KOPT-K1 (cell line): ENCODE measurements at regions not wholly inside any gene's neighbourhood (a gene's known extent, or its start where the extent isn't known, plus 50 kb on each side); places are given as distances from the start of the nearest gene placed in this dataset.

Experiments
- H3K27ac ChIP-seq: fragments of 200-600 bp; sonication (generic); 2 replicates; pipeline ENCODE4 v1.5.1; 2016; ENCODE audit warnings: antibody characterized with exemption, mild to moderate bottlenecking, low read depth, low read length; ENCODE audit not compliant: poor library complexity, severe bottlenecking
- H3K36me3 ChIP-seq: fragments of 200-600 bp; sonication (generic); 2 replicates; pipeline ENCODE4 v1.5.1; 2017; ENCODE audit warnings: antibody characterized with exemption, mild to moderate bottlenecking, low read length, moderate library complexity; ENCODE audit not compliant: insufficient read depth
- H3K9me3 ChIP-seq: fragments of 200-600 bp; sonication (generic); 2 replicates; pipeline ENCODE4 v1.5.1; 2017; ENCODE audit warnings: antibody characterized with exemption, low read length, mild to moderate bottlenecking; ENCODE audit not compliant: insufficient read depth, poor library complexity, severe bottlenecking

- Histone ChIP-seq H3K36me3 (no peaks in the 10 kb centered on the region), H3K9me3 (no peaks in the 10 kb centered on the region), H3K27ac (no peak overlapping the region)
Observed at GRCh38 chr1:195820925-195821324, 787.3 kb downstream of the KCNT2 start.

DNA sequence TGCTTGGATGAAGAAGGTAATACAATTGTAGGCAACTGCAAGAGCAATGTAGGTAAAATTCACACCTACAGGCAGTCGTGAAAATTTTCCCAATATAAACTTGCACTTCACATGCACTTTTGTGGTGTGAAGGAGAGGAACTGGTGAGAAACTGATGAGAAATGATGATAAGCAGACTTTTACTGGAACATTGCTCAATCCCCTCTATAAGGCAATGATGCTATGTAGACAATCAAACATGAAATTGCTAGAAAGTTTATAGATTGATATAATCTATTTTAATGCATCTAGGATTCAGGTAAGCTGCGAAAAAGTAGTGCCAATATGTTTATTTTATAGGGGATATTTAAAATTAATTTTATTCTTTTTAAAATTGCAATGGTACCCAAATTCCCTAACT lies 802.2 kb downstream of the KCNT2 start:
- Histone ChIP-seq H3K27ac (no peak overlapping the region), H3K36me3 (no peaks in the 10 kb centered on the region), H3K9me3 (no peaks in the 10 kb centered on the region)

- no peaks in the 10 kb centered on the region for H3K36me3 ChIP-seq
- H3K27ac ChIP-seq = no peak overlapping the region
- H3K9me3 ChIP-seq = no peaks in the 10 kb centered on the region
Observed at GRCh38 chr1:195804547-195804946, 803.7 kb downstream of the KCNT2 start.

- H3K27ac ChIP-seq = no peak overlapping the region
- H3K36me3 ChIP-seq = no peaks in the 10 kb centered on the region
- H3K9me3 ChIP-seq = no peaks in the 10 kb centered on the region
Observed at GRCh38 chr1:195799016-195799415, 809.2 kb downstream of the KCNT2 start.

DNA sequence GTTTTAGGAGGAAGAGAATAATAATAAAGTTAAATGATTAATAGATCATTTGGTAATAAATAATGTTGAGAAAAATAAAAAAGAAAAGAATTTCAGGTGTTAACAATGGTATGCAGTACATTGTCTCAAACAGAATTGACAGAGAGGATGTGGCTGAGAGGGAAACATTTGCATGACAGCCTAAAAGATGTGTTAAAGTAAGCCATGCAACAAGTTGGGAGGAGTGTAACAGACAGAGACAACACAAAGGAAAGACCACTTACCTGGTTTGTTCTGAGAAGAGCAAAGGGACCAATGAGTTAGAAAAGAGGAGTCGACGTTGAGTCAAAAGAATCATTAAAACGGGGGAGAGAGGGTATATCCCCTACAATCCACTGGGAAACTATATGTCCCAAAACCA lies 814.0 kb downstream of the KCNT2 start:
- H3K36me3 ChIP-seq = no peaks in the 10 kb centered on the region
- H3K9me3 ChIP-seq = peaks cover 16% of the 10 kb centered on the region
- H3K27ac ChIP-seq = no peak overlapping the region

DNA sequence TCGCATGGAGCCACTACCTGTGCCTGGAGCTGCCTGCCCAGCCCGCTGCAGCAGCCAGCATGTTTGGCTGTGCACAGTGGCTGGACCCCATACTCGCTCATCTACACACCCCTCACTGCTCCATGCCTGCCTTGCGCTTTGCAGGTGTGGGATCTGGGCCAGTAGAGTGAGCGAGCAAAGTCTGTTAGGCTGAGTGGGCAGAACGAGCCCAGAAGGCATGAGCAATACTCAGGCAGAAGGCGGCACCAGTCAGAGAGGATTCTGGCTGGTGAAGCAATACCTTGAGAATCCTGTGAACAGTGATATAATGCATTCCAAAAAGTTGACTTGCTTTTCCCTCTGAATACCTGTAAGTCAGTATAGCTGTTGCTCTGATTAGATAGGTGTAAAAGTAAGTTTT lies 816.4 kb downstream of the KCNT2 start:
- peaks cover 16% of the 10 kb centered on the region for H3K9me3 ChIP-seq
- H3K36me3 ChIP-seq = no peaks in the 10 kb centered on the region

DNA sequence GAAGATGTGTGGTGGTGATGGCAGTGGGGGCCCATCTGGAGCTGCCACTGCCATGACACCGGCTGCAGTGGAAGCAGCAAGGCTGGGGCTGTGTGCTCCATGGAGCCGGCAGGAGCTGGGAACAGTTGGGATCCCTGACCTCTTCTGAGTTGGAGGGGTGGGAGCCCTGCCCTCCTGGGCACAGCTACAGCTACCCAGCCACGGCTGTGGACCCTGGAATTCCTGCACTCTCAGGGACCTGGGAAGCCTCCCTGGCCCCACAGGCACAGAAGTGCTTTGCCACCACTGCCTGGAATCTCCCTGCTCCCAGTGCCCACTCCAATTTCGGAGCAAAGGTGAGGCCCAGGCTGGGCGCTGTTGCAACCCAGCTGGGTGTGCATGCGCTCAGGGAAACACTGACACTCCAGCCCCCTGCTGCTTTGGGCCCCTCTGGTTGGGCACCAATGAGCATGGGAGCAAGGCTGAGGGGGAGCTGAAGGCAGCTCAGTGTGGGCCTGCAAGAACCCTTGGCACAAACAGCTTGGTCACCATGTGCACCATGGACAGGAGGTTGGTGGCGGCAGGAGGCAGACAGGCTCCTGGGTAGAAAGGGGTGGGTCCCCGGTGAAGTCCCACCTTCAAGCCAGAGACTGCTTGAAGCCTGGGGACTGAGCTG lies 817.6 kb downstream of the KCNT2 start:
- H3K9me3 ChIP-seq = peaks cover 16% of the 10 kb centered on the region
- no peak overlapping the region for H3K27ac ChIP-seq
- H3K36me3 ChIP-seq = no peaks in the 10 kb centered on the region

More for the DNA sequence above, 816.4 kb downstream of the KCNT2 start:
- H3K27ac ChIP-seq = no peak overlapping the region

DNA sequence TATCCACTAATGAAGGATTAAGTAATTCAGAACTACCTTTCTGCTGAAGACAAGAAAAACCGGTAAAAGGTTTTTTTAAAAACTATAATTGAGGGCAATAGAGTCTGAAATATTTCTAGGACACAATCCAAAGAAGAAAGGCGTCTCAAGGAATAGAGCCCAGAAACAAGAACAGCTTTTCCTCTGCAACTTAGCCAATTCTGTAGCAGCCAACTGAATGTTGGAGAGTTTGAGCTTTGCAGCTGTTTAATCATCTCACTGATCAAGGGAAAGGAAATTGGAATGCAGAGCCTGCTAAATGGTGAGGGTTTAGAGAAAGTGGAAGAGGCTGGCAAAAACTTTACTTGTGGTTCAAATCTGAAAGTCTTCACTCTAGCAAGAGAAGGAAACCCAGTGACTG lies 818.9 kb downstream of the KCNT2 start:
- no peak overlapping the region for H3K27ac ChIP-seq
- peaks cover 16% of the 10 kb centered on the region for H3K9me3 ChIP-seq
- H3K36me3 ChIP-seq = no peaks in the 10 kb centered on the region

GRCh38 chr1:195788721-195789120 lies 819.5 kb downstream of the KCNT2 start:
- H3K36me3 ChIP-seq = no peaks in the 10 kb centered on the region
- peaks cover 16% of the 10 kb centered on the region for H3K9me3 ChIP-seq
- H3K27ac ChIP-seq = no peak overlapping the region

- H3K36me3 ChIP-seq = no peaks in the 10 kb centered on the region
- no peak overlapping the region for H3K27ac ChIP-seq
- H3K9me3 ChIP-seq = peaks cover 3% of the 10 kb centered on the region
Observed at GRCh38 chr1:195785830-195786229, 822.4 kb downstream of the KCNT2 start.

DNA sequence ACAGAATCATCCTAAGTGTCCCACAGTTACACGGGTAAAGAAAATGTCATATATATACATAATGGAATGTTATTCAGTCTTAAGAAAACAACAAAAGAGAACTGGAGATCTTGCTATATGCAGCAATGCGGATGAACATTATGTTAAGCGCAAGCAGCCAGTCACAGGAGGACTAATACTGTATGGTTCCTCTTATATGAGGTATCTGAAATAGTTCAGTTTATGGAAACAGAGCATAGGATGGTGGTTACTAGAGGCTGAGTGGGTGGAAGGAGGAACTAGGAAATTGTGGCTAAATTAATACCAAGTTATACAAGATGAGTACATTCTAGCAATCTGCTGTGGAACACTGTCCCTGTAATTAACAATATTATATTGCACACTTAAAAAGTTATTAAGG lies 834.3 kb downstream of the KCNT2 start:
- no peak overlapping the region for H3K27ac ChIP-seq
- H3K9me3 ChIP-seq = no peaks in the 10 kb centered on the region
- H3K36me3 ChIP-seq = no peaks in the 10 kb centered on the region

GRCh38 chr1:195769461-195769860 lies 838.8 kb downstream of the KCNT2 start:
- no peaks in the 10 kb centered on the region for H3K36me3 ChIP-seq
- H3K9me3 ChIP-seq = no peaks in the 10 kb centered on the region

GRCh38 chr1:195768936-195769335 lies 839.3 kb downstream of the KCNT2 start:
- H3K9me3 ChIP-seq = no peaks in the 10 kb centered on the region
- no peak overlapping the region for H3K27ac ChIP-seq
- H3K36me3 ChIP-seq = no peaks in the 10 kb centered on the region

More at GRCh38 chr1:195769461-195769860, 838.8 kb downstream of the KCNT2 start:
- no peak overlapping the region for H3K27ac ChIP-seq

- no peaks in the 10 kb centered on the region for H3K36me3 ChIP-seq
- H3K9me3 ChIP-seq = peaks cover 4% of the 10 kb centered on the region
- no peak overlapping the region for H3K27ac ChIP-seq
Observed at GRCh38 chr1:195768377-195768776, 839.9 kb downstream of the KCNT2 start.

DNA sequence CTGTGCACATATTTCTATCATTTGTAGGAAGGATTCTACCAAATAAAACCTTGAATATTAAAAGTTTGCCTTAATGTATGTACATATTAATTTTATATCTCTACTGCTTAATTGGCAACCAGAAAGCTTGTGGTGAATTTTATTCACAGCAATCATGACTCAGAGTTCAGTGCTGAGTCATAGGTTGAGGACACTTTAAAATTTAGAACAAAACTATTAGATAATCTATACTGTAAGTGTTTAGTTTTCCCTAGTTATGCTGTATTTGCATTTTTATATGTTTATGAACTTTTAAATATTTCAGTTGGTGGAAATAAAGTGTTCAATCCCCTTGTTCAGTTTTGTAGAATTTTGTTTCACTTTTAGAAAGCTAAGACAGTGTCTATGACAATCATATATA lies 841.5 kb downstream of the KCNT2 start:
- no peak overlapping the region for H3K27ac ChIP-seq
- peaks cover 6% of the 10 kb centered on the region for H3K9me3 ChIP-seq
- H3K36me3 ChIP-seq = no peaks in the 10 kb centered on the region

DNA sequence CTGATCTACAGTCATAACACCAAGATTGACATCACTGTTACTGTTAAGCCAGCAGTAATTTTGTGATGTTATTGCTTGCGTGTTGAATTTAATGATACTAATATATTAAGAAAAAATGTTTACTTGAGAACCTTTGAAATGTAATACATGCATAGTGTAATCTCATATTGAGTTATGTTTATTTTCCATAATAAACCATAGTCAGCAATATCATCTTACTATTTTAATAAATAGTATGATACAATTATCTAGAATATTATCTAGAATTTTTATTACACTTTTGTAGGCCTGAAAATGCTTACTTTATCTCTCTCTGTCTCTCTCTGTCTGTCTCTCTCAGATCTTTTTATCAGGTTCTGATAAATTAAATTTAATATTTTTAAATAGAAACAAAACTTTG lies 843.1 kb downstream of the KCNT2 start:
- Histone ChIP-seq H3K36me3 (no peaks in the 10 kb centered on the region), H3K27ac (no peak overlapping the region), H3K9me3 (peaks cover 6% of the 10 kb centered on the region)
